ENCODE measurements at regions not wholly inside any gene's neighbourhood (a gene's known extent, or its start where the extent isn't known, plus 50 kb on each side); places are given as distances from the start of the nearest gene placed in this dataset.

GRCh38 chr2:12795851-12796250 lies 79.1 kb downstream of the TRIB2 start:
- ATAC-seq: no peak

- ATAC-seq: no peak
Observed at GRCh38 chr2:12796657-12797056, 79.9 kb downstream of the TRIB2 start.

GRCh38 chr2:12797815-12798214 lies 81.1 kb downstream of the TRIB2 start:
- no peak for ATAC-seq

- ATAC-seq: no peak
Observed at GRCh38 chr2:12803607-12804006, 86.9 kb downstream of the TRIB2 start.

GRCh38 chr2:12804091-12804856 lies 87.5 kb downstream of the TRIB2 start:
- ATAC-seq: no peak

GRCh38 chr2:12805033-12805432 lies 88.3 kb downstream of the TRIB2 start:
- no peak for ATAC-seq

GRCh38 chr2:12806549-12807242 lies 90.0 kb downstream of the TRIB2 start:
- ATAC-seq: no peak

GRCh38 chr2:12807907-12808810 lies 91.4 kb downstream of the TRIB2 start:
- ATAC-seq: no peak

- no peak for ATAC-seq
Observed at GRCh38 chr2:12809526-12809925, 92.8 kb downstream of the TRIB2 start.

- no peak for ATAC-seq
Observed at GRCh38 chr2:12811916-12812315, 95.2 kb downstream of the TRIB2 start.

- ATAC-seq: no peak
Observed at GRCh38 chr2:12813166-12813565, 96.4 kb downstream of the TRIB2 start.

- peak; percentile 35 for ATAC-seq
Observed at GRCh38 chr2:12816379-12817306, 99.9 kb downstream of the TRIB2 start.

GRCh38 chr2:12817870-12818269 lies 101.1 kb downstream of the TRIB2 start:
- ATAC-seq: no peak

- no peak for ATAC-seq
Observed at GRCh38 chr2:12818416-12819102, 101.8 kb downstream of the TRIB2 start.

- peak; percentile 90 for ATAC-seq
Observed at GRCh38 chr2:12819103-12819475, 102.4 kb downstream of the TRIB2 start.

- ATAC-seq: no peak
Observed at GRCh38 chr2:12819721-12820120, 103.0 kb downstream of the TRIB2 start.

- no peak for ATAC-seq
Observed at GRCh38 chr2:12821656-12822055, 104.9 kb downstream of the TRIB2 start.

- ATAC-seq: no peak
Observed at GRCh38 chr2:12824351-12824777, 107.6 kb downstream of the TRIB2 start.

GRCh38 chr2:12824778-12825379 lies 108.1 kb downstream of the TRIB2 start:
- ATAC-seq: no peak

- no peak for ATAC-seq
Observed at GRCh38 chr2:12826781-12827180, 110.0 kb downstream of the TRIB2 start.

GRCh38 chr2:12827721-12828120 lies 111.0 kb downstream of the TRIB2 start:
- no peak for ATAC-seq
